CD4-positive, alpha-beta T cell treated with Interleukin-12 subunit alpha and Interleukin-12 subunit beta, for 1 hour (primary cell): ENCODE measurements at regions not wholly inside any gene's neighbourhood (a gene's known extent, or its start where the extent isn't known, plus 50 kb on each side); places are given as distances from the start of the nearest gene placed in this dataset.

Source experiments
- DNase-seq: peaks from one replicate; pipeline ENCODE4 v3.0.0-alpha.2; 2020

GRCh38 chr3:144142151-144142840, 170.7 kb downstream of the DIPK2A start:
- no peak for DNase-seq

- DNase-seq, result no peak
Observed at GRCh38 chr3:144148356-144148755, 176.7 kb downstream of the DIPK2A start.

DNA sequence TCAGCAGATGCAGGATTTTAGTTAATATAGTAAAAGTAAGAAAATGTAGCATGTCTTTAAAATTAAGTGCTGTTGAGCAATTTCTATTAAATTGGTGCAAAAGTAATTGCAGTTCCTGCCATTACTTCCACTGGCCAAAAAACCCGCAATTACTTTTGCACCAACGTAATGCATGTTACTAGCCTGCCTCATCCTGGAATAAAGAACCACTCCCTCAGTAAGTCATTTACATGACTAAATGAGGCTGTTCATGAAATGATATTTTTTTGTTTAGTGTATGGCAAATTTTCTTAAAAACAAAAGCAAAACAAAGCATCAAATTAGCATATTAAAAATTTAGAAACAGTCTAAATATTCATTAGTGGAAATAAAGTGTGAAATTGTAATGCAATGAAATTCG, 180.4 kb downstream of the DIPK2A start:
- DNase-seq, result no peak

GRCh38 chr3:144160627-144161026, 189.0 kb downstream of the DIPK2A start:
- no peak for DNase-seq

DNA sequence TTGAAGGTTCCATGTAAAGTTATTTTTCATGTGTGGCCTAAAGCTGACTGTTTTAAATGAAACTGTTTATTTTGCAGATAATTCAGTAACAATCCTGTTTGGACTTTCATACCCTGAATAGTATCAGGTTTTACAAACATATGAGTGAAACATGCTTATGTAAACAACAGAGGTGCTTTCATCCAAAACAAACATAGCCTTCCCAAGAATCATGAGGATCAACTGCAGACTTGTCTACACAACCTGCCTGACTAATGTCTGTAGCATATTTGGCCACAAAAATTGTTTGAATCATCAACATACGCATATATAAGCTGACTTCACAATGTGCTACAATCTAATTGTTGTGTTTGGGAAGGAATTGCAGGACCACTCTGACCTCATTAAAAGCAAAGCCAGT, 190.4 kb downstream of the DIPK2A start:
- no peak for DNase-seq

- no peak for DNase-seq
Observed at GRCh38 chr3:144164352-144164751, 192.7 kb downstream of the DIPK2A start.

- no peak for DNase-seq
Observed at GRCh38 chr3:144165482-144165881, 193.9 kb downstream of the DIPK2A start.

- DNase-seq, result no peak
Observed at GRCh38 chr3:144167634-144168033, 196.0 kb downstream of the DIPK2A start.

GRCh38 chr3:144173491-144173890, 201.9 kb downstream of the DIPK2A start:
- DNase-seq, result no peak

DNA sequence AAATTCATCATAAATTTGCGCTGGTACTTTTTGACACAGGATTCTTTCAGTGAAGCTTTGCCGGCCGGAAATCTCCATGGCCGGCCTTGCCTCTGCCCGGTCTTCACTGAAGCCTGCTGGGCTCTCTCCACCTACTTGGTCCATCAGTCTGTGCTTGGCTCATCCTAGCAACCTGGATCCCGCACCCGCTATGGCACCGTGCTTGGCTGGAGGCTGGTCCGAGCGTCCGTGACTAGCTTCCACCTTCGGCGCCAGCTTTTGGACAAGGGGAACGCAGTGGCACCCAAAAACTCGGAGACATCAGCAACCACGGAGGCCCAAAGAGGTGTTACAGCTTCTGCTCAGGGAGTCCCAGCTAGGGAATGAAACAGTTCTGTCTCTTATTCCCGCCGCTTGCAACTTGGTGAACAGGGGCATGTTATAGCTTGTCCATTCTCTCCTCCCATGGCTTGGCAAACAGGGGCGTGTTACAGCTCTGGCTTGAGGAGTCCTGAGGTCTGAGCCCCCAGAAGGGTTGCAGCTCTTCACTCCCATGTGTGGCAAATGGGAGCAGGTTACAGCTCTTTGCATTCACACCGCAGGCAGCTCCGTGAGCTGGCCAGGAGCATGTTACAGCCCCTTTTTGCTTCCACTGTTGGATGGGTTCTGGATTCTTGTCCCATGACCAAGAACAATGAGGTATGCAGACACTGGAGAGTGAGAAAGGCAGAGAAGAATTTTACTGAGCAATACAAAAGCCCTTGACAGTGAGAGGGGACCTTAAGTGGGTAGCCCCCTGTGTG, 204.2 kb downstream of the DIPK2A start:
- DNase-seq, result no peak

GRCh38 chr3:144177649-144178048, 206.0 kb downstream of the DIPK2A start:
- DNase-seq, result no peak

DNA sequence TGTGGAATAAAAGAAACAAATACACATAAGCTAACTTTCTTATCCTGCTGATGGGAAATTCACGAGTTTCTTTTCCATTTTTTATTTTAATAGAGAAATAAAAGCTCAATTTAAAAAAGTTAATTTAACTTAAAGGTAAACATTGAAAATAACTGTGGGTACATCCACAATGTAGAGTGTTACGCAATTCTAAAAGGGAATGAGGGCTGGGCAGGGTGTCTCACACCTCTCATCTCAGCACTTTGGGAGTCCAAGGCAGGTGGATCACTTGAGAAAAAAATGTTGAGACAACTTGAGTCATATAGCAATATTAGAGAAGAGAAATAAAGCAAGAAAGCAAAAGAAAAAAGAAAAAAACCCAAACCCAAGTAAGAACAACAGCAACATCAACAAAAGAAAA, 207.0 kb downstream of the DIPK2A start:
- DNase-seq, result no peak

DNA sequence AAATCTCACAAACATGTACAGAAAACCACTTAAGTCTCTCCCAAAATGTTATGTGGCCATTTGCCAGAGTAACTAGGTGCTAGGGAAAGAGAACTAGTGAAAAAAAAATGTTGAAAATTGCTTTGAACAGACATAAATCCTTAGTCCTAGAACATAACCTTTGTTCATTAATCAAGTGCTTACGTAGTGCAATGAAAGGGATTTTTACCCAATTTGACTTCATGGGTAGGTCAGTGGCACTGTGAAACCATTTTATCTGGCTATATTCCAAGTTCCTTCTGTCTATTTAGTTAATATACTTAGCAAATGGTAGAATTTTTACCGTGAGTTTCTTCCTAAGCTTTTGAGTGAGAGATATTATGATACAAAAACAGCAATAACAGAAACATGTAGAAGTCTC, 209.4 kb downstream of the DIPK2A start:
- no peak for DNase-seq

GRCh38 chr3:144182501-144182900, 210.9 kb downstream of the DIPK2A start:
- no peak for DNase-seq

DNA sequence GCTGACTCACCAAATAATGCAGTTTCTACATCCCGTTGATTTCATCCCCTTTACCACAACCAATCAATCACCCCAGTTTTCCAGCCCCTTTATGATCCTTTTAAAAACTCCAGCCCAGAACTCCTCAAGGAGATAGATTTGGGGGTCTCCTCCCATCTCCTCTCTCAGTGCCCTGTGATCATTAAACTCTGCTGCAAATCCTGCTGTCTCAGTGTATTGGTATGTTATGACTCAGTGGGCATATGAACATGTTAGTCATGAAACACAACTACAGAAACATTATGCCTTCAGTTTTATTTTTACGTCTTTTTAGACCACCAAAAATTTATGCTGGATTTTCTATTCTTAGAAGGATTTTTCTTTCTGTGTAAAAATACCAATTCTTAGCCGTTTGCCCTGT, 213.7 kb downstream of the DIPK2A start:
- no peak for DNase-seq

DNA sequence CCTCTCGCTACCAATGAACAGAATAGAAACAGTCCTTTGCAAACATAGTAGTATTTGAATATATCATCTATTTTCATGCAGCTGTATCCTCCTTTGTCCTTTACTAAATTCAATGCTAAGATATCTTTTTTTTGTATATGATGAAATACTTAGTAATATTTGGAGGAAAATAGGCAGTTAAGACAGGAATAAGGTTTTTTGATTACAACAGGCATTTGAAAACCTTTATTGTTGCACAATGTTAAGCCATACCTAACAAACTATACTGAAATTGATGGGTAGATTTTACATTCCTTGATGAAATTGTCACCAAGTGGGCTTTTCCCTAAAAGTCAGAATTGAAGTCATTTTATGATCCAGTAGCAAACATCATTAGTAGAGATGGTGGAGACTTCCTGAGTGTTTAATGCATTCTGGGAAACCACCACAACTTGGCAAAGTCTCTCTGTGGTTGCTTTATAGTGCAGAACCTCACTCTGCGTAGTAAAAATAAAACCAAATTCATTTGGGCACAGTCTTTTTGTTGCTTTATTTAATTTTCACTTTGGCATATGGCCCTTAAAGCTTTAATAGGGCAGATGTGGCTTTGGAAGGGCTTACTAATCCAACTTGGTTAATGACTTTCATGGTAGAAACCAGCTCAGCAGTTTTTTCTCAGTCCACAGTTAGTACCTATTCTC, 216.0 kb downstream of the DIPK2A start:
- DNase-seq, result no peak

DNA sequence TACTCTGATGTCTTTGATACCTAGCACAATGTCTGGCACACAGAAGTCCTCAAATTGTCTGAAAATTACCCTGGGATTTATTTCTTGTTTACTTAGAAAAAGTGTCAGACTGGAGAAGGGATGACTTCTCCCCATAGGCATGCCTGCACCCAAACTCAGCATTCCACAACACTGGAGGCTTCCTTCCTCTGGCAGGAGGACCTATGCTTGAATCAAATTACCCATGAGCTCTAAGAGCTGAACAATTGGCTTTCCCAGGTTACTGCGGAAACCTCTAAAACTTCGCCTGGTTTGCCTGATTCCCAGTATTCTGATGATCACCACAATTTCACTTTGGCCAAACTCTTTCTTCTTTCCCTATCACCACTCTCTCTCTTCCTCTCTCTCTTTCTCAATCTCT, 217.4 kb downstream of the DIPK2A start:
- DNase-seq, result no peak

GRCh38 chr3:144197116-144197515, 225.5 kb downstream of the DIPK2A start:
- DNase-seq, result no peak

GRCh38 chr3:144197582-144197981, 226.0 kb downstream of the DIPK2A start:
- no peak for DNase-seq

GRCh38 chr3:144200004-144200403, 228.4 kb downstream of the DIPK2A start:
- no peak for DNase-seq

- DNase-seq, result no peak
Observed at GRCh38 chr3:144200466-144200865, 228.8 kb downstream of the DIPK2A start.

- no peak for DNase-seq
Observed at GRCh38 chr3:144221761-144222160, 250.1 kb downstream of the DIPK2A start.

GRCh38 chr3:144229330-144229729, 257.7 kb downstream of the DIPK2A start:
- no peak for DNase-seq

DNA sequence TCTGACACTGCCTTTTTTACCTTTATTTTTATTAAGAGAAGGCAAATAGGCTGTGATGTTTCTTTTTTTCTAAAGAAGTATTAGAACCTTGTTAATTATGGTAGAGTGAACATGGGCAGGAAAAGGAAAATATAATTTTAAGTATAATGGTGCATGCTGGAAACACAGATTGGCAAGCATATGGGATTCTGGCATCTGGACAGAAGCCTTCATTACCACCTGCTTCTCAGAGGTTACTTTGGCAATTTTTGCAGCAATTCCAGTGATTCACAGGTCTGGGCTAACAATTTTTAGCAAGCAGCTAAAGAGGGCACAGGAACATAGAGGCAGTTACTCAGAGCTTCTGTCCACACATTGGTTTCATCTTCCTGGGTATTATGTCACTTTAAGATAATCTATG, 258.3 kb downstream of the DIPK2A start:
- DNase-seq, result no peak
